Erythroblast (primary cell): ENCODE measurements at regions not wholly inside any gene's neighbourhood (a gene's known extent, or its start where the extent isn't known, plus 50 kb on each side); places are given as distances from the start of the nearest gene placed in this dataset.

Experiments used
- DNase-seq, 2 experiments: peaks; one replicate each; lab custom pipeline; 2025; lab: John Stamatoyannopoulos, UW
- GATA1 ChIP-seq: IDR thresholded peaks from 2 replicates; pipeline ENCODE4 v1.6.1; 2011; ENCODE audit warnings: low read depth, mild to moderate bottlenecking, control low read depth, low read length, moderate library complexity
- POLR2A ChIP-seq: IDR thresholded peaks from 2 replicates; pipeline ENCODE4 v1.6.1; 2011; ENCODE audit warnings: mild to moderate bottlenecking, low read length

GRCh38 chr16:65989861-65990604 lies 376.5 kb upstream of the CDH5 start:
- DNase-seq = no peak
- TF ChIP-seq GATA1 = no peak
- no peak for TF ChIP-seq POLR2A

- TF ChIP-seq POLR2A = no peak
- no peak for TF ChIP-seq GATA1
- DNase-seq = no peak
Observed at GRCh38 chr16:65988024-65988595, 378.4 kb upstream of the CDH5 start.

GRCh38 chr16:65984296-65984695 lies 382.2 kb upstream of the CDH5 start:
- no peak for DNase-seq
- TF ChIP-seq GATA1 = no peak
- TF ChIP-seq POLR2A = no peak

- DNase-seq = no peak
- TF ChIP-seq GATA1 = no peak
- TF ChIP-seq POLR2A = no peak
Observed at GRCh38 chr16:65981057-65981456, 385.4 kb upstream of the CDH5 start.

GRCh38 chr16:65975049-65975708 lies 391.3 kb upstream of the CDH5 start:
- TF ChIP-seq GATA1 (no peak), POLR2A (no peak)
- DNase-seq = peak; percentile 43 to 71

- TF ChIP-seq POLR2A (no peak), GATA1 (no peak)
- no peak for DNase-seq
Observed at GRCh38 chr16:65967376-65967775, 399.1 kb upstream of the CDH5 start.

GRCh38 chr16:65965628-65966027 lies 400.9 kb upstream of the CDH5 start:
- TF ChIP-seq POLR2A (no peak), GATA1 (no peak)

GRCh38 chr16:65964752-65965151 lies 401.7 kb upstream of the CDH5 start:
- no peak for TF ChIP-seq POLR2A
- no peak for TF ChIP-seq GATA1
- no peak for DNase-seq

More at GRCh38 chr16:65965628-65966027, 400.9 kb upstream of the CDH5 start:
- no peak for DNase-seq

- DNase-seq = no peak
- TF ChIP-seq POLR2A (no peak), GATA1 (no peak)
Observed at GRCh38 chr16:65961476-65962143, 404.9 kb upstream of the CDH5 start.

- TF ChIP-seq GATA1 = no peak
Observed at GRCh38 chr16:65959983-65960382, 406.5 kb upstream of the CDH5 start.

GRCh38 chr16:65958086-65958485 lies 408.4 kb upstream of the CDH5 start:
- no peak for TF ChIP-seq GATA1
- no peak for TF ChIP-seq POLR2A
- no peak for DNase-seq

More at GRCh38 chr16:65959983-65960382, 406.5 kb upstream of the CDH5 start:
- DNase-seq = no peak

- no peak for TF ChIP-seq POLR2A
- TF ChIP-seq GATA1 = no peak
- no peak for DNase-seq
Observed at GRCh38 chr16:65956100-65956499, 410.4 kb upstream of the CDH5 start.

- DNase-seq = no peak
- no peak for TF ChIP-seq POLR2A
- no peak for TF ChIP-seq GATA1
Observed at GRCh38 chr16:65954446-65954845, 412.0 kb upstream of the CDH5 start.

- DNase-seq = no peak
- TF ChIP-seq GATA1 (no peak), POLR2A (no peak)
Observed at GRCh38 chr16:65950211-65950610, 416.3 kb upstream of the CDH5 start.
